D341Med (cell line): ENCODE measurements at regions not wholly inside any gene's neighbourhood (a gene's known extent, or its start where the extent isn't known, plus 50 kb on each side); places are given as distances from the start of the nearest gene placed in this dataset.

Experiments used
- DNase-seq: peaks from one replicate; pipeline ENCODE4 v3.0.0; 2012; ENCODE audit warnings: low spot score

- no peak for DNase-seq
Observed at GRCh38 chrX:9148615-9149399, 114.9 kb upstream of the FAM9B start.

- no peak for DNase-seq
Observed at GRCh38 chrX:9149501-9150245, 115.7 kb upstream of the FAM9B start.

- no peak for DNase-seq
Observed at GRCh38 chrX:9151772-9152307, 117.9 kb upstream of the FAM9B start.

- no peak for DNase-seq
Observed at GRCh38 chrX:9153300-9153699, 119.4 kb upstream of the FAM9B start.

GRCh38 chrX:9158611-9159010, 124.7 kb upstream of the FAM9B start:
- DNase-seq, result no peak

- no peak for DNase-seq
Observed at GRCh38 chrX:9160698-9161329, 126.9 kb upstream of the FAM9B start.

GRCh38 chrX:9162698-9163097, 128.8 kb upstream of the FAM9B start:
- no peak for DNase-seq

- DNase-seq, result no peak
Observed at GRCh38 chrX:9163214-9163709, 129.3 kb upstream of the FAM9B start.

- DNase-seq, result no peak
Observed at GRCh38 chrX:9164086-9164485, 130.2 kb upstream of the FAM9B start.

GRCh38 chrX:9164533-9165426, 130.9 kb upstream of the FAM9B start:
- no peak for DNase-seq

- DNase-seq, result no peak
Observed at GRCh38 chrX:9166584-9166944, 132.6 kb upstream of the FAM9B start.

GRCh38 chrX:9171841-9172463, 138.0 kb upstream of the FAM9B start:
- DNase-seq, result no peak

- DNase-seq, result no peak
Observed at GRCh38 chrX:9172464-9172850, 138.5 kb upstream of the FAM9B start.

- no peak for DNase-seq
Observed at GRCh38 chrX:9180623-9181022, 146.7 kb upstream of the FAM9B start.

- no peak for DNase-seq
Observed at GRCh38 chrX:9182041-9182440, 148.1 kb upstream of the FAM9B start.

- DNase-seq, result no peak
Observed at GRCh38 chrX:9183481-9183880, 149.6 kb upstream of the FAM9B start.

GRCh38 chrX:9184211-9184610, 150.3 kb upstream of the FAM9B start:
- DNase-seq, result no peak

- DNase-seq, result no peak
Observed at GRCh38 chrX:9188117-9188516, 154.2 kb upstream of the FAM9B start.

- DNase-seq, result no peak
Observed at GRCh38 chrX:9189286-9189685, 155.4 kb upstream of the FAM9B start.

GRCh38 chrX:9191392-9191791, 157.5 kb upstream of the FAM9B start:
- DNase-seq, result no peak

GRCh38 chrX:9195199-9195880, 161.4 kb upstream of the FAM9B start:
- DNase-seq, result no peak
